ENCODE measurements at regions not wholly inside any gene's neighbourhood (a gene's known extent, or its start where the extent isn't known, plus 50 kb on each side); places are given as distances from the start of the nearest gene placed in this dataset.

GRCh38 chr5:136677217-136677616 lies 311.9 kb upstream of the TRPC7 start:
- Histone ChIP-seq H3K27me3 (no peaks in the 10 kb centered on the region), H3K9ac (no peak overlapping the region), H4K20me1 (no peaks in the 10 kb centered on the region), H3K27ac (no peak overlapping the region), H3K36me3 (no peaks in the 10 kb centered on the region), H3K4me2 (no peak overlapping the region), H3K9me3 (no peaks in the 10 kb centered on the region; the same call in 1 of the 2 replicates), H3K4me1 (no peaks in the 10 kb centered on the region), H3K4me3 (no peak overlapping the region)
- no peak for TF ChIP-seq Cebpa-rat (IDR thresholded peaks at IDR 0.05)

GRCh38 chr5:136676685-136677084 lies 311.3 kb upstream of the TRPC7 start:
- no peak overlapping the region for H3K9ac ChIP-seq
- H3K36me3 ChIP-seq = no peaks in the 10 kb centered on the region
- H3K4me3 ChIP-seq = no peak overlapping the region
- H3K9me3 ChIP-seq = no peaks in the 10 kb centered on the region; the same call in 1 of the 2 replicates
- no peaks in the 10 kb centered on the region for H3K27me3 ChIP-seq
- H3K4me1 ChIP-seq = no peaks in the 10 kb centered on the region
- H4K20me1 ChIP-seq = no peaks in the 10 kb centered on the region
- TF ChIP-seq Cebpa-rat (IDR thresholded peaks at IDR 0.05) = no peak
- no peak overlapping the region for H3K4me2 ChIP-seq
- no peak overlapping the region for H3K27ac ChIP-seq

- Histone ChIP-seq H3K9me3 (no peaks in the 10 kb centered on the region; the same call in 1 of the 2 replicates), H3K4me2 (no peak overlapping the region), H3K36me3 (no peaks in the 10 kb centered on the region), H3K4me1 (no peaks in the 10 kb centered on the region), H3K9ac (no peak overlapping the region), H3K4me3 (no peak overlapping the region), H4K20me1 (no peaks in the 10 kb centered on the region), H3K27ac (no peak overlapping the region), H3K27me3 (no peaks in the 10 kb centered on the region)
- TF ChIP-seq Cebpa-rat (IDR thresholded peaks at IDR 0.05) = no peak
Measured at GRCh38 chr5:136675769-136676168, 310.4 kb upstream of the TRPC7 start.

GRCh38 chr5:136674178-136674577 lies 308.8 kb upstream of the TRPC7 start:
- no peak overlapping the region for H3K9ac ChIP-seq
- H3K36me3 ChIP-seq = no peaks in the 10 kb centered on the region
- no peak overlapping the region for H3K4me3 ChIP-seq
- H3K4me2 ChIP-seq = no peak overlapping the region
- no peaks in the 10 kb centered on the region for H4K20me1 ChIP-seq
- no peaks in the 10 kb centered on the region for H3K27me3 ChIP-seq
- H3K4me1 ChIP-seq = no peaks in the 10 kb centered on the region
- no peak overlapping the region for H3K27ac ChIP-seq
- no peak for TF ChIP-seq Cebpa-rat (IDR thresholded peaks at IDR 0.05)
- no peaks in the 10 kb centered on the region for H3K9me3 ChIP-seq

- H3K27me3 ChIP-seq = no peaks in the 10 kb centered on the region
- H3K9me3 ChIP-seq = no peaks in the 10 kb centered on the region
- H4K20me1 ChIP-seq = no peaks in the 10 kb centered on the region
- no peaks in the 10 kb centered on the region for H3K4me1 ChIP-seq
- no peak overlapping the region for H3K9ac ChIP-seq
- no peak overlapping the region for H3K27ac ChIP-seq
- H3K4me3 ChIP-seq = no peak overlapping the region
- TF ChIP-seq Cebpa-rat (IDR thresholded peaks at IDR 0.05) = no peak
- H3K36me3 ChIP-seq = no peaks in the 10 kb centered on the region
- no peak overlapping the region for H3K4me2 ChIP-seq
Measured at GRCh38 chr5:136667789-136668188, 302.4 kb upstream of the TRPC7 start.

- H3K4me3 ChIP-seq = no peak overlapping the region
- H4K20me1 ChIP-seq = no peaks in the 10 kb centered on the region
- no peaks in the 10 kb centered on the region for H3K4me1 ChIP-seq
- no peaks in the 10 kb centered on the region for H3K27me3 ChIP-seq
- H3K36me3 ChIP-seq = no peaks in the 10 kb centered on the region
- H3K4me2 ChIP-seq = no peak overlapping the region
- H3K9me3 ChIP-seq = no peaks in the 10 kb centered on the region
- TF ChIP-seq Cebpa-rat (IDR thresholded peaks at IDR 0.05) = no peak
- H3K27ac ChIP-seq = no peak overlapping the region
- no peak overlapping the region for H3K9ac ChIP-seq
Measured at GRCh38 chr5:136666970-136667620, 301.8 kb upstream of the TRPC7 start.

GRCh38 chr5:136665331-136665730 lies 300.0 kb upstream of the TRPC7 start:
- Histone ChIP-seq H3K27ac (no peak overlapping the region), H3K9me3 (no peaks in the 10 kb centered on the region), H3K4me2 (no peak overlapping the region), H3K4me1 (no peaks in the 10 kb centered on the region), H3K9ac (no peak overlapping the region), H3K27me3 (no peaks in the 10 kb centered on the region), H4K20me1 (no peaks in the 10 kb centered on the region), H3K4me3 (no peak overlapping the region), H3K36me3 (no peaks in the 10 kb centered on the region)
- TF ChIP-seq Cebpa-rat (IDR thresholded peaks at IDR 0.05) = no peak

GRCh38 chr5:136661026-136661425 lies 295.7 kb upstream of the TRPC7 start:
- no peaks in the 10 kb centered on the region for H3K36me3 ChIP-seq
- no peak overlapping the region for H3K4me2 ChIP-seq
- no peak overlapping the region for H3K9ac ChIP-seq
- H4K20me1 ChIP-seq = no peaks in the 10 kb centered on the region
- H3K9me3 ChIP-seq = no peaks in the 10 kb centered on the region
- H3K4me1 ChIP-seq = no peaks in the 10 kb centered on the region
- no peak overlapping the region for H3K4me3 ChIP-seq
- no peaks in the 10 kb centered on the region for H3K27me3 ChIP-seq
- no peak overlapping the region for H3K27ac ChIP-seq
- no peak for TF ChIP-seq Cebpa-rat (IDR thresholded peaks at IDR 0.05)

- H3K27me3 ChIP-seq = no peaks in the 10 kb centered on the region
- H4K20me1 ChIP-seq = no peaks in the 10 kb centered on the region
- peaks cover 12% of the 10 kb centered on the region for H3K9me3 ChIP-seq
- H3K36me3 ChIP-seq = no peaks in the 10 kb centered on the region
- TF ChIP-seq Cebpa-rat (IDR thresholded peaks at IDR 0.05) = no peak
- no peaks in the 10 kb centered on the region for H3K4me1 ChIP-seq
- no peak overlapping the region for H3K4me2 ChIP-seq
- no peak overlapping the region for H3K27ac ChIP-seq
- no peak overlapping the region for H3K4me3 ChIP-seq
- H3K9ac ChIP-seq = no peak overlapping the region
Measured at GRCh38 chr5:136656811-136657210, 291.5 kb upstream of the TRPC7 start.

- no peak overlapping the region for H3K9ac ChIP-seq
- no peaks in the 10 kb centered on the region for H3K27me3 ChIP-seq
- H3K4me1 ChIP-seq = no peaks in the 10 kb centered on the region
- no peak for TF ChIP-seq Cebpa-rat (IDR thresholded peaks at IDR 0.05)
- H3K4me3 ChIP-seq = no peak overlapping the region
- no peaks in the 10 kb centered on the region for H4K20me1 ChIP-seq
- H3K27ac ChIP-seq = no peak overlapping the region
- H3K36me3 ChIP-seq = no peaks in the 10 kb centered on the region
- no peak overlapping the region for H3K4me2 ChIP-seq
- H3K9me3 ChIP-seq = peaks cover 14% of the 10 kb centered on the region
Measured at GRCh38 chr5:136655468-136655867, 290.1 kb upstream of the TRPC7 start.

- Histone ChIP-seq H3K9me3 (peaks cover 3% of the 10 kb centered on the region), H3K4me3 (no peak overlapping the region), H3K27ac (no peak overlapping the region), H3K36me3 (no peaks in the 10 kb centered on the region), H3K4me1 (no peaks in the 10 kb centered on the region; the same call in 1 of the 2 replicates), H4K20me1 (no peaks in the 10 kb centered on the region), H3K27me3 (no peaks in the 10 kb centered on the region), H3K4me2 (no peak overlapping the region), H3K9ac (no peak overlapping the region)
- TF ChIP-seq Cebpa-rat (IDR thresholded peaks at IDR 0.05) = no peak
Measured at GRCh38 chr5:136646915-136647314, 281.6 kb upstream of the TRPC7 start.

Data from BLaER1 (cell line).